Tibial nerve (tissue), 4 donors: ENCODE measurements at regions not wholly inside any gene's neighbourhood (a gene's known extent, or its start where the extent isn't known, plus 50 kb on each side); places are given as distances from the start of the nearest gene placed in this dataset.

ENCODE experiments used
- CTCF ChIP-seq, 5 experiments: fragments of 200-600 bp in 3 of 5; fragments of 450-650 bp in 2 of 5; sonication (generic) in 3 of 5; IDR thresholded peaks; one replicate each; pipeline ENCODE4 v1.5.1; 2016 to 2019; ENCODE audit warnings: antibody characterized with exemption in 5 of 5, mild to moderate bottlenecking in 3 of 5, moderate library complexity in 2 of 5
- EP300 ChIP-seq, 2 donors: sonication (generic); formaldehyde crosslinking; IDR thresholded peaks; one replicate each; pipeline ENCODE4 v1.6.1; 2017; ENCODE audit warnings: antibody characterized with exemption in 2 of 2, mild to moderate bottlenecking in 1 of 2
- POLR2A ChIP-seq, 2 donors: fragments of 450-650 bp; IDR thresholded peaks; one replicate each; pipeline ENCODE4 v1.6.1; 2017; ENCODE audit warnings: antibody characterized with exemption in 2 of 2, mild to moderate bottlenecking in 2 of 2, moderate library complexity in 2 of 2

- TF ChIP-seq CTCF (IDR thresholded peaks at IDR 0.05), result no peak
- no peak for TF ChIP-seq POLR2A (IDR thresholded peaks at IDR 0.05)
- no peak for TF ChIP-seq EP300 (IDR thresholded peaks at IDR 0.05)
These were observed 555.7 kb upstream of the B3GAT1 start for GRCh38 chr11:134967746-134968145.
